22Rv1 (cell line): ENCODE measurements at regions not wholly inside any gene's neighbourhood (a gene's known extent, or its start where the extent isn't known, plus 50 kb on each side); places are given as distances from the start of the nearest gene placed in this dataset.
"Not testable (repeated sequence)": the region's sequence is repeated elsewhere in the genome, so short reads cannot be mapped to it uniquely, and the experiment has no call there.

Experiments used
- H3K27ac ChIP-seq: fragments of 450-650 bp; 2 replicates; pipeline ENCODE4 v1.5.1; 2017
- CTCF ChIP-seq: fragments of 450-650 bp; IDR thresholded peaks from 2 replicates; pipeline ENCODE4 v1.5.1; 2017; ENCODE audit warnings: mild to moderate bottlenecking
- ZFX ChIP-seq: fragments of 450-650 bp; IDR thresholded peaks from 2 replicates; pipeline ENCODE4 v1.6.1; 2017; ENCODE audit warnings: antibody characterized with exemption, borderline replicate concordance

- no peak for TF ChIP-seq ZFX
- TF ChIP-seq CTCF = no peak
- H3K27ac ChIP-seq = peak overlapping the region; percentile 96
Observed at GRCh38 chr3:160047876-160048275, 59.2 kb downstream of the IL12A start.

- TF ChIP-seq CTCF = no peak
- H3K27ac ChIP-seq = peak overlapping the region; percentile 96
Observed at GRCh38 chr3:160049038-160049437, 60.4 kb downstream of the IL12A start.

- no peak for TF ChIP-seq ZFX
- peak overlapping the region; percentile 96 for H3K27ac ChIP-seq
Observed at GRCh38 chr3:160049565-160049964, 60.9 kb downstream of the IL12A start.

GRCh38 chr3:160049988-160050387 lies 61.4 kb downstream of the IL12A start:
- TF ChIP-seq CTCF = no peak
- TF ChIP-seq ZFX = no peak
- H3K27ac ChIP-seq = peak overlapping the region; percentile 96

- TF ChIP-seq CTCF = no peak
- no peak for TF ChIP-seq ZFX
- peak overlapping the region; percentile 58 for H3K27ac ChIP-seq
Observed at GRCh38 chr3:160052385-160053047, 63.9 kb downstream of the IL12A start.

- no peak for TF ChIP-seq CTCF
- no peak for TF ChIP-seq ZFX
- H3K27ac ChIP-seq = peak overlapping the region; percentile 58
Observed at GRCh38 chr3:160053048-160053391, 64.4 kb downstream of the IL12A start.

GRCh38 chr3:160054862-160055261 lies 66.2 kb downstream of the IL12A start:
- not testable (repeated sequence) for H3K27ac ChIP-seq

- TF ChIP-seq CTCF = no peak
- no peak for TF ChIP-seq ZFX
- no peak overlapping the region for H3K27ac ChIP-seq
Observed at GRCh38 chr3:160055659-160056058, 67.0 kb downstream of the IL12A start.
